ENCODE measurements at regions not wholly inside any gene's neighbourhood (a gene's known extent, or its start where the extent isn't known, plus 50 kb on each side); places are given as distances from the start of the nearest gene placed in this dataset.

- TF ChIP-seq MYC (IDR thresholded peaks at IDR 0.05; ENCODE audit: low read depth, low read length), result no peak
- TF ChIP-seq CTCF (IDR thresholded peaks at IDR 0.05; ENCODE audit: low read depth, low read length), result no peak
- TF ChIP-seq POLR2A (IDR thresholded peaks at IDR 0.05; ENCODE audit: extremely low read depth, insufficient read length), result no peak
- TF ChIP-seq, protein P1, sequence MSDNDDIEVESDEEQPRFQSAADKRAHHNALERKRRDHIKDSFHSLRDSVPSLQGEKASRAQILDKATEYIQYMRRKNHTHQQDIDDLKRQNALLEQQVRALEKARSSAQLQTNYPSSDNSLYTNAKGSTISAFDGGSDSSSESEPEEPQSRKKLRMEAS (IDR thresholded peaks at IDR 0.05; ENCODE audit: low read depth, low read length), result no peak
These were observed 186.5 kb upstream of the NRG3 start for GRCh38 chr10:81688459-81688858.
